CD4-positive, alpha-beta T cell treated with Interferon alpha-2 for 1 hour (primary cell): ENCODE measurements at regions not wholly inside any gene's neighbourhood (a gene's known extent, or its start where the extent isn't known, plus 50 kb on each side); places are given as distances from the start of the nearest gene placed in this dataset.

Experiments
- DNase-seq, 2 donors: peaks; one replicate each; pipeline ENCODE4 v3.0.0-alpha.2; 2020 to 2022

DNA sequence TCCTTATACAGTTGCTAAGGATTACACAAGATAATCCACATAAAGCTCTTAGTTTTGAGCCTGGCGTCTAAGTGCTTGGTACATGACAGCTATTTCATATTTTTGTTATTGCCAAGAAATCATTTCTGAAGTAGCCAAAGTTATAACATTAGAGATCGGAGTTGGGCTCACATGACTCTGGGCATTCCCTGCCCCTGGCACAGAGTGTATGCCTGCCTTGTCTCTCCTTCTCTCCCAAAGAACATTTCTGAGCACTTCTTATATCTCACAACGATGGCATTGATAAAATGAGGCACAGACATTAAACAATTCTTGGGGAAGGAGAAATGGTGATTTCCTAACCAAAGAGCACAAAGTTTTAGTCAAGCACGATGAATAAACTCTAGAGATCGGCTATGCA is 87.7 kb upstream of the DDX18 start:
- no peak for DNase-seq

DNA sequence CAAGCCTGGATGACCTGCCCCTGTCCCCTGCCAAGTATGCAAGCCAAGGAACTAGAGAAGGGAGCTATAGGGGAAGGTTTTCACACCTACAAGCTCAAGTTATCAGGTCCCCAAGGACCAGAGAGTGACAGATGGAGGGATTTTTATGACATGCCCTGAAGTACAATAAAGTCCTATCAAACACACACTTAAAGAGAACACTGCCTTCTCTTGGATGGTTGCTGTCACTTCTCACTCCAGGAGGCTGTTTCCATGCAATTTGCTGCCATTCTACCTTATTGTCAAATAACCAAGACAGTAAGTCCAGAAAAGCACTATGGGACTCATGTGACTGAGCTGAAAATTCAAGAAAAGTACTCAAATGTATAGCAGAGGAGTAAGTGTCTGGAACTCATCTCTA is 76.6 kb upstream of the DDX18 start:
- no peak for DNase-seq

- no peak for DNase-seq
Measured at GRCh38 chr2:117738991-117739839, 75.3 kb upstream of the DDX18 start.

GRCh38 chr2:117745537-117745936 is 69.0 kb upstream of the DDX18 start:
- DNase-seq = no peak

GRCh38 chr2:117755768-117756167 is 58.7 kb upstream of the DDX18 start:
- DNase-seq = no peak

DNA sequence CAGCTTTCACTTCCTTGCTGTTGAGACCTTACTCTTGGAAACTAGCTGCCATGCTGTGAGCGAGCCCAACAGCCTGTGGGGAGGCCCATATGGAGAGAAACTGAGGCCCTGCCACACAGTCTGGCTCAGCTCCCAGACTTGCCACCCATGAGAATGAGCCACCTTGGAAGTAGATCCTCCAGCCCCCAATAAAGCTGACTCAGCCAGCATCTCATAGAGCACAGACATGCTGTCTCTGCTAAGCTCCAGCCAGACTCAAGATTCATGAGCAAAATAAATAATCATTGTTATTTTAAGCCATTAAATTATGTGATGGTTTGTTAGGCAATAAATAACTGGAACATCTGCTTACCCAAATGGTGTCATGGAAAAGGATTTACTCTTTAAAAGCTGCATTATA is 53.6 kb upstream of the DDX18 start:
- no peak for DNase-seq

DNA sequence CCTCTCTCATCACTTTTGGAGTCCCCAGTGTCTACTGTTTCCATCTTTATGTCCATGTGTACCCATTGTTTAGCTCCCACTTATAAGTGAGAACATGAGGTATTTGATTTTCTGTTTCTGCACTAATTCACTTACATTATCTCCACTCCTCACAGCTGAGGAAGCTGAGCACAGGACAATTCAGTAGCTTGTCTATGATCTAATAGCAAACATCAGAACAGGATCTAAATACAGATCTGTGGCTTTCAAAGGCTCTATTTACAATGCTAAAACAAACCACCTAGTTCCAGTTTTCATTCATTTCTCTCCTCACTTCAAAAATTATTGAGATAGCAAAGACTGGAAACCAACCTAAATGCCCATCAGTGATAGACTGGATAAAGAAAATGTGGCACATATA is 52.0 kb upstream of the DDX18 start:
- no peak for DNase-seq

- DNase-seq = no peak
Measured at GRCh38 chr2:117763804-117764203, 50.7 kb upstream of the DDX18 start.
